ENCODE measurements at regions not wholly inside any gene's neighbourhood (a gene's known extent, or its start where the extent isn't known, plus 50 kb on each side); places are given as distances from the start of the nearest gene placed in this dataset.

DNA sequence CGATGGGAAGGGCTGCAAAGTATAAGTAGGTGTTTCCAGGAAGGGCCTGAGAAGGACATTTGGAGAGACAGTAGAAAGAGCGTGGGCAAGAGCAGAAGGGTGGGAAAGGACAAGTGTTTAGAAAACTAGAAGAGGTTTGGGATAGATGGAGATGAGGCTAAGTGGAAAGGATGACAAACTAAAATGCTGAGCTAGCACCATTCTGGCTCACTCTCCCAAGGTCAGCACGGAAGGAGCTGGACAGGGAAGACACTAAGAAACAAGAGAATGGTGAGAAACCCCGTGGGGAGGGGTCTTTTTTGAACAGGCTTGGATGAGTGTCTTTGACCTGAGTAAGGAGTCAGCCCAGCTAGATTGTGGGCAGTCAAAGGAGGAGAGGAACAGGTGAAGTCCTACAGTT is 286.0 kb downstream of the CDK5RAP2 start:
- Histone ChIP-seq H2BK12ac (ENCODE audit: insufficient read length, low read depth, low read length) (no peak overlapping the region), H3K79me1 (ENCODE audit: insufficient read depth, low read depth, low read length, poor library complexity, severe bottlenecking) (no peaks in the 10 kb centered on the region), H3K9me3 (ENCODE audit: control insufficient read depth, low read depth, low read length) (no peaks in the 10 kb centered on the region), H3K4ac (ENCODE audit: low read depth, low read length) (no peak overlapping the region), H3K4me1 (ENCODE audit: insufficient read depth, low read length) (no peaks in the 10 kb centered on the region), H3K9ac (ENCODE audit: extremely low read depth, insufficient read length, low read length) (no peak overlapping the region), H4K8ac (replicated peaks; ENCODE audit: insufficient read length, low read depth, low read length) (no peak overlapping the region), H3K27ac (ENCODE audit: insufficient read length, low read depth, low read length) (no peak overlapping the region), H2BK120ac (ENCODE audit: low read depth, low read length, poor library complexity, severe bottlenecking) (no peak overlapping the region), H2BK15ac (ENCODE audit: low read depth, low read length) (no peak overlapping the region), H3K23ac (ENCODE audit: insufficient read length, low read depth, low read length) (no peak overlapping the region), H3K14ac (ENCODE audit: insufficient read depth, low read length) (no peak overlapping the region), H4K91ac (ENCODE audit: insufficient read length, low read depth, low read length) (no peak overlapping the region), H3K27me3 (ENCODE audit: insufficient read depth, low read length) (no peaks in the 10 kb centered on the region; the same call in 1 of the 2 replicates), H3K18ac (ENCODE audit: insufficient read length, low read depth, low read length) (no peak overlapping the region), H2BK5ac (ENCODE audit: insufficient read length, low read length) (no peak overlapping the region), H3K56ac (ENCODE audit: insufficient read length, low read depth, low read length) (no peak overlapping the region), H3K79me2 (ENCODE audit: insufficient read depth, low read length) (0 out of 2 replicates have a peak, but pooled peaks cover 2% of the 10 kb centered on the region), H4K20me1 (ENCODE audit: control insufficient read depth, insufficient read depth, insufficient read length) (no peaks in the 10 kb centered on the region), H3K23me2 (ENCODE audit: insufficient read length, low read depth, low read length, poor library complexity, severe bottlenecking) (no peaks in the 10 kb centered on the region), H3K4me2 (ENCODE audit: insufficient read depth, insufficient read length, low read length) (no peak overlapping the region), H2AK5ac (ENCODE audit: insufficient read length, low read length) (no peak overlapping the region), H4K5ac (ENCODE audit: insufficient read length, low read depth, low read length) (no peak overlapping the region), H3T11ph (ENCODE audit: low read length) (no peak overlapping the region), H2AFZ (ENCODE audit: low read length) (no peak overlapping the region), H2BK20ac (ENCODE audit: low read depth, low read length, poor library complexity, severe bottlenecking) (no peak overlapping the region)
- peaks cover 0 to 7% (median 0%) of the 10 kb centered on the region in 3 experiments; a peak in 3 of 7 replicates for H3K36me3 Mint-ChIP-seq (ENCODE audit: insufficient read depth in 1 of 3, low read depth in 3 of 3)
- no peak for DNase-seq
- WGBS (ENCODE audit: extremely low coverage, insufficient read length, low lambda C conversion rate) = no CpG with 5 or more reads among the region's 4 CpGs
- no peaks in the 10 kb centered on the region; a peak in 1 of 5 replicates for H3K9me3 Mint-ChIP-seq
- H3K27ac Mint-ChIP-seq = no peak overlapping the region
- H3K4me3 Mint-ChIP-seq = no peak overlapping the region
- TF ChIP-seq, protein P1, sequence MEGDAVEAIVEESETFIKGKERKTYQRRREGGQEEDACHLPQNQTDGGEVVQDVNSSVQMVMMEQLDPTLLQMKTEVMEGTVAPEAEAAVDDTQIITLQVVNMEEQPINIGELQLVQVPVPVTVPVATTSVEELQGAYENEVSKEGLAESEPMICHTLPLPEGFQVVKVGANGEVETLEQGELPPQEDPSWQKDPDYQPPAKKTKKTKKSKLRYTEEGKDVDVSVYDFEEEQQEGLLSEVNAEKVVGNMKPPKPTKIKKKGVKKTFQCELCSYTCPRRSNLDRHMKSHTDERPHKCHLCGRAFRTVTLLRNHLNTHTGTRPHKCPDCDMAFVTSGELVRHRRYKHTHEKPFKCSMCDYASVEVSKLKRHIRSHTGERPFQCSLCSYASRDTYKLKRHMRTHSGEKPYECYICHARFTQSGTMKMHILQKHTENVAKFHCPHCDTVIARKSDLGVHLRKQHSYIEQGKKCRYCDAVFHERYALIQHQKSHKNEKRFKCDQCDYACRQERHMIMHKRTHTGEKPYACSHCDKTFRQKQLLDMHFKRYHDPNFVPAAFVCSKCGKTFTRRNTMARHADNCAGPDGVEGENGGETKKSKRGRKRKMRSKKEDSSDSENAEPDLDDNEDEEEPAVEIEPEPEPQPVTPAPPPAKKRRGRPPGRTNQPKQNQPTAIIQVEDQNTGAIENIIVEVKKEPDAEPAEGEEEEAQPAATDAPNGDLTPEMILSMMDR (conservative IDR thresholded peaks at IDR 0.05) = no peak
- no peaks in the 10 kb centered on the region for H3K27me3 Mint-ChIP-seq (ENCODE audit: low read depth)
- peaks cover 2% of the 10 kb centered on the region in 2 experiments for H3K4me1 Mint-ChIP-seq

Data from H9 (cell line).